SK-N-SH (cell line): ENCODE measurements at regions not wholly inside any gene's neighbourhood (a gene's known extent, or its start where the extent isn't known, plus 50 kb on each side); places are given as distances from the start of the nearest gene placed in this dataset.

Source experiments
- CTCF ChIA-PET: fragments of 300-600, 350-600 bp; formaldehyde crosslinking; extraction: SDS; loops from one replicate; lab custom pipeline; 2021; lab: Yijun Ruan, JAX
- POLR2A ChIA-PET: fragments of 350-600 bp; sonication (Branson Sonifier 250); formaldehyde crosslinking; extraction: SDS; loops from one replicate; lab custom pipeline; 2020; ENCODE audit warnings: antibody characterized with exemption, inconsistent platforms; lab: Yijun Ruan, JAX
- DNase-seq: peaks from one replicate; pipeline ENCODE4 v3.0.0; 2012
- H2AFZ ChIP-seq: fragments of 200-600 bp; sonication (generic); 2 replicates; pipeline ENCODE4 v1.8.1; 2016; ENCODE audit warnings: antibody characterized with exemption, mild to moderate bottlenecking, low read depth
- H3F3A ChIP-seq: fragments of 200-600 bp; sonication (generic); replicated peaks from 2 replicates; pipeline ENCODE3; 2016; ENCODE audit warnings: antibody characterized with exemption, mild to moderate bottlenecking; ENCODE audit not compliant: insufficient read depth
- H3K27ac ChIP-seq, 2 experiments: fragments of 200-500 bp in 1 of 2; fragments of 200-600 bp in 1 of 2; sonication (Bioruptor generic) in 1 of 2; sonication (generic), shearing (Covaris generic) in 1 of 2; 2 replicates each; pipeline versions ENCODE4 v1.5.1 to v1.6.1; 2014 to 2016; ENCODE audit warnings: low read depth in 2 of 2, inconsistent platforms in 1 of 2, low read length in 1 of 2, mild to moderate bottlenecking in 1 of 2, mixed read lengths in 1 of 2
- H3K27me3 ChIP-seq: fragments of 200-600 bp; sonication (generic), shearing (Covaris generic); 2 replicates; pipeline ENCODE4 v1.6.1; 2016; ENCODE audit warnings: mixed run types; ENCODE audit not compliant: insufficient read depth
- H3K36me3 ChIP-seq, 2 experiments: fragments of 200-500 bp in 1 of 2; fragments of 200-600 bp in 1 of 2; sonication (Bioruptor generic) in 1 of 2; sonication (generic) in 1 of 2; replicated peaks in 1 of 2; 2 replicates each; pipeline versions ENCODE3 to v1.5.1; 2014 to 2016; ENCODE audit warnings: low read length in 1 of 2, mild to moderate bottlenecking in 1 of 2; ENCODE audit not compliant: insufficient read depth in 2 of 2, control insufficient read depth in 1 of 2
- H3K4me1 ChIP-seq, 2 experiments: fragments of 200-500 bp in 1 of 2; fragments of 200-600 bp in 1 of 2; sonication (Bioruptor generic) in 1 of 2; sonication (generic), shearing (Covaris generic) in 1 of 2; 2 replicates each; pipeline versions ENCODE4 v1.5.1 to v1.6.1; 2014 to 2016; ENCODE audit warnings: low read depth in 1 of 2, low read length in 1 of 2, mixed run types in 1 of 2; ENCODE audit not compliant: insufficient read depth in 2 of 2, control insufficient read depth in 1 of 2
- H3K4me2 ChIP-seq: fragments of 200-600 bp; sonication (generic), shearing (Covaris generic); 2 replicates; pipeline ENCODE4 v1.6.1; 2017; ENCODE audit warnings: mixed run types
- H3K4me3 ChIP-seq, 2 experiments: fragments of 200-500 bp in 1 of 2; fragments of 200-600 bp in 1 of 2; sonication (Bioruptor generic) in 1 of 2; sonication (generic), shearing (Covaris generic) in 1 of 2; 2 replicates each; pipeline versions ENCODE4 v1.5.1 to v1.8.1; 2014 to 2016; ENCODE audit warnings: low read depth in 2 of 2, inconsistent platforms in 1 of 2, low read length in 1 of 2, mild to moderate bottlenecking in 1 of 2, mixed read lengths in 1 of 2, moderate library complexity in 1 of 2
- H3K79me2 ChIP-seq: fragments of 200-600 bp; sonication (generic); 2 replicates; pipeline ENCODE4 v1.8.1; 2017; ENCODE audit warnings: mild to moderate bottlenecking; ENCODE audit not compliant: insufficient read depth
- H3K9ac ChIP-seq: fragments of 200-600 bp; sonication (generic); 2 replicates; pipeline ENCODE4 v1.6.1; 2017; ENCODE audit warnings: mixed run types
- H3K9me2 ChIP-seq: fragments of 200-600 bp; sonication (generic); 2 replicates; pipeline ENCODE4 v1.6.1; 2017; ENCODE audit warnings: mixed run types
- H3K9me3 ChIP-seq: fragments of 200-600 bp; sonication (generic); 2 replicates; pipeline ENCODE4 v1.6.1; 2017; ENCODE audit warnings: mixed run types, mild to moderate bottlenecking, moderate library complexity
- H4K20me1 ChIP-seq: fragments of 200-600 bp; sonication (generic); 2 replicates; pipeline ENCODE4 v1.6.1; 2017; ENCODE audit warnings: mild to moderate bottlenecking, mixed run types; ENCODE audit not compliant: insufficient read depth
- EP300 ChIP-seq, 2 experiments: IDR thresholded peaks; 2 replicates each; pipeline versions ENCODE4 v1.4.0 to v1.6.1; 2012; ENCODE audit warnings: borderline replicate concordance in 1 of 2, low read depth in 1 of 2, low read length in 1 of 2
- FOSL2 ChIP-seq: IDR thresholded peaks from 2 replicates; pipeline ENCODE4 v1.4.0; 2012; ENCODE audit warnings: low read depth, mild to moderate bottlenecking, moderate library complexity, borderline replicate concordance
- MXI1 ChIP-seq: IDR thresholded peaks from 2 replicates; pipeline ENCODE4 v1.6.1; 2012; ENCODE audit warnings: mild to moderate bottlenecking, low read depth, low read length, improper control_type of control experiment
- RAD21 ChIP-seq: IDR thresholded peaks from 2 replicates; pipeline ENCODE4 v1.6.1; 2012; ENCODE audit warnings: mild to moderate bottlenecking, low read length
- RXRA ChIP-seq: IDR thresholded peaks from 2 replicates; pipeline ENCODE4 v1.4.0; 2012; ENCODE audit warnings: low read depth, mild to moderate bottlenecking, borderline replicate concordance
- SMC3 ChIP-seq: IDR thresholded peaks from 2 replicates; pipeline ENCODE4 v1.6.1; 2012; ENCODE audit warnings: low read depth, low read length, improper control_type of control experiment
- TCF12 ChIP-seq: IDR thresholded peaks from 2 replicates; pipeline ENCODE4 v1.4.0; 2012
- WGBS: methylation state at CpG from one replicate; pipeline ENCODE4 v1.1.6; 2017; ENCODE audit warnings: low lambda C conversion rate; 5-methylcytosine and 5-hydroxymethylcytosine counted together
- TF ChIP-seq, protein P1 (sequence below): IDR thresholded peaks from 2 replicates; pipeline ENCODE4; 2012
- TF ChIP-seq, protein P2 (sequence below): IDR thresholded peaks from 2 replicates; pipeline ENCODE4 v1.4.0; 2012; ENCODE audit warnings: low read depth, borderline replicate concordance

DNA sequence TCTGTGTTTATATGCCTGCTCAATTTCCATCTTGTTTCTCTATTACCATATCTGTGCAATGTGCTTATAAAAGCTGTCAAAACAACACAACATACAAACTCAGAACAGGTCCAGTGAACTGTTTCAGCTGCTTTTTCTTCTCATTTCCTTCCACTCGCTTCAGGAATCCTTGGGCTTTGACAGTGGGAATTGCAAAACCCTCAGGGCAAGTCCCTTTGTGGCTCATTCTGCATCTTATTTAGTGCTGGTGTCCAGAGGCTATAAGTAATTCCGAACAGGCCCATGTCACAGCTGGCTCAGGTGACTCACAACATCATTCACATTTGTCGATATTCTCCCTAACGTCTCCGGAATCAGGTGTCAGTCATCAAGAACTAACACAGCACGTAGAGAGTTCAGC lies 309.9 kb upstream of the ZNF521 start:
- no peak overlapping the region for H3K4me2 ChIP-seq
- no peak for DNase-seq
- no peaks in the 10 kb centered on the region for H3K27me3 ChIP-seq
- H4K20me1 ChIP-seq: no peaks in the 10 kb centered on the region
- 82% methylated on average over 6 of the region's 6 CpGs for WGBS
- H3K36me3 ChIP-seq: no peaks in the 10 kb centered on the region
- no peaks in the 10 kb centered on the region for H3K9me2 ChIP-seq
- ChIA-PET CTCF (interaction anchor here (0.7 kb wide), 1 partner anchor 360 kb away, joined by 3 read pairs; no protein-coding TSS in a partner anchor), POLR2A (no interaction called here)
- H3K4me3 ChIP-seq: no peak overlapping the region
- no peaks in the 10 kb centered on the region for H3F3A ChIP-seq
- H3K4me1 ChIP-seq: no peaks in the 10 kb centered on the region
- no peaks in the 10 kb centered on the region for H3K9me3 ChIP-seq
- H2AFZ ChIP-seq: no peak overlapping the region
- no peaks in the 10 kb centered on the region for H3K79me2 ChIP-seq
- H3K27ac ChIP-seq: no peak overlapping the region
- TF ChIP-seq FOSL2: no peak
- no peak for TF ChIP-seq RXRA
- TF ChIP-seq EP300 (IDR thresholded peaks at IDR 0.05; ENCODE audit: borderline replicate concordance in 1 of 2, low read depth in 1 of 2, low read length in 1 of 2): no peak
- no peak for TF ChIP-seq SMC3
- no peak for TF ChIP-seq RAD21
- H3K9ac ChIP-seq: no peak overlapping the region

DNA sequence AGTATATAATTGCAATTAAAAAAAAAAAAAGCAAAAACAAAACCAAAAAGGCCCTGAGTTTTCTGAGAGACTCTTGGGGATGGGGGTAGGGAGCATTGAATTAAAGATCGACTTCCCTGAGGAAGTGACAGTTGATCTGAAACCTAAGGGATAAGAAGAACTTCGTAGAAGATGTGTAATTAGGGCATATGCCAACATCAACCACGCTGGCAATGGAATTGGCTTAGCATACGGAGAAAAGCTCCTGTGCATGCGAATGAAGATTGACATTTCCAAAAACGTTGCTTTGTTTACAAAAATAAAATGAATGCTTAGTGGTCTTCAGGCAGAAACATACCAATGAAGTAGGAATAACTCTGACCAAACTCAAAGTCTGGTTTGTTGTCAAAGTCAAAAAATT lies 307.6 kb upstream of the ZNF521 start:
- no peaks in the 10 kb centered on the region for H4K20me1 ChIP-seq
- no peak overlapping the region for H3K9ac ChIP-seq
- H3K9me2 ChIP-seq: no peaks in the 10 kb centered on the region
- no peaks in the 10 kb centered on the region for H3K4me1 ChIP-seq
- H3K4me2 ChIP-seq: no peak overlapping the region
- H3K27ac ChIP-seq: no peak overlapping the region
- no peaks in the 10 kb centered on the region for H3K9me3 ChIP-seq
- POLR2A ChIA-PET: no interaction called here
- CTCF ChIA-PET: no interaction called here
- no peaks in the 10 kb centered on the region for H3K79me2 ChIP-seq
- no peak overlapping the region for H3K4me3 ChIP-seq
- H3K36me3 ChIP-seq: no peaks in the 10 kb centered on the region
- H3K27me3 ChIP-seq: no peaks in the 10 kb centered on the region
- H3F3A ChIP-seq: no peaks in the 10 kb centered on the region
- TF ChIP-seq, protein P1, sequence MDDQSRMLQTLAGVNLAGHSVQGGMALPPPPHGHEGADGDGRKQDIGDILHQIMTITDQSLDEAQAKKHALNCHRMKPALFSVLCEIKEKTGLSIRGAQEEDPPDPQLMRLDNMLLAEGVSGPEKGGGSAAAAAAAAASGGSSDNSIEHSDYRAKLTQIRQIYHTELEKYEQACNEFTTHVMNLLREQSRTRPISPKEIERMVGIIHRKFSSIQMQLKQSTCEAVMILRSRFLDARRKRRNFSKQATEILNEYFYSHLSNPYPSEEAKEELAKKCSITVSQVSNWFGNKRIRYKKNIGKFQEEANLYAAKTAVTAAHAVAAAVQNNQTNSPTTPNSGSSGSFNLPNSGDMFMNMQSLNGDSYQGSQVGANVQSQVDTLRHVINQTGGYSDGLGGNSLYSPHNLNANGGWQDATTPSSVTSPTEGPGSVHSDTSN: no peak
- TF ChIP-seq TCF12: no peak
- no peak overlapping the region for H2AFZ ChIP-seq
- DNase-seq: no peak
- WGBS: 74% methylated on average over 6 of the region's 6 CpGs

DNA sequence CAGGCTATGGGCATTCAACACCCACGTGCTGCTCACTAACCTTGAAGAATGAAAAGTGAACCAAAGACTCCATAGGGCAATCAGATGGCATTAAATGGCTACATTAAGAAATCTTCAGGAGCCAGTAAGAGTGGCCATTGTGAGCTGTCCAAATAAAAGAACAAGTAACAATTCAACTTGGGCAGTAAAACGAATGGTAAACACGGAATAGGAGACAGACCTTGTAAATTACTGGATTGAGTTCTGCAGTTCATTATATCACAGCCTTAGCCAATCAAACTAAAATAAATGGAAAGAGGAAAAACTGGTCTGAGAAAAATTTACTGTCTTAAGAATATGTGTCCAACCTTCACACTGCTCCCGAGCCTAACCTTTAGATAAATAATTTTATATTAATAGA lies 306.5 kb upstream of the ZNF521 start:
- H3K9me2 ChIP-seq: no peaks in the 10 kb centered on the region
- H3K79me2 ChIP-seq: no peaks in the 10 kb centered on the region
- H3K27ac ChIP-seq: no peak overlapping the region
- no peak overlapping the region for H3K4me3 ChIP-seq
- 71% methylated on average over 4 of the region's 4 CpGs for WGBS
- no peak overlapping the region for H3K4me2 ChIP-seq
- H3K27me3 ChIP-seq: no peaks in the 10 kb centered on the region
- no peak for DNase-seq
- H3K9me3 ChIP-seq: no peaks in the 10 kb centered on the region
- H4K20me1 ChIP-seq: no peaks in the 10 kb centered on the region
- H3F3A ChIP-seq: no peaks in the 10 kb centered on the region
- H3K4me1 ChIP-seq: no peaks in the 10 kb centered on the region
- H3K36me3 ChIP-seq: no peaks in the 10 kb centered on the region
- no peak for TF ChIP-seq RAD21
- TF ChIP-seq, protein P2, sequence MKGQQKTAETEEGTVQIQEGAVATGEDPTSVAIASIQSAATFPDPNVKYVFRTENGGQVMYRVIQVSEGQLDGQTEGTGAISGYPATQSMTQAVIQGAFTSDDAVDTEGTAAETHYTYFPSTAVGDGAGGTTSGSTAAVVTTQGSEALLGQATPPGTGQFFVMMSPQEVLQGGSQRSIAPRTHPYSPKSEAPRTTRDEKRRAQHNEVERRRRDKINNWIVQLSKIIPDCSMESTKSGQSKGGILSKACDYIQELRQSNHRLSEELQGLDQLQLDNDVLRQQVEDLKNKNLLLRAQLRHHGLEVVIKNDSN: no peak
- TF ChIP-seq MXI1: no peak
- H3K9ac ChIP-seq: no peak overlapping the region
- POLR2A ChIA-PET: no interaction called here
- H2AFZ ChIP-seq: no peak overlapping the region
- CTCF ChIA-PET: interaction anchor here (0.6 kb wide), 1 partner anchor 710 kb away, joined by 3 read pairs; no protein-coding TSS in a partner anchor
